ENCODE measurements at regions not wholly inside any gene's neighbourhood (a gene's known extent, or its start where the extent isn't known, plus 50 kb on each side); places are given as distances from the start of the nearest gene placed in this dataset.
"Not testable (repeated sequence)": the region's sequence is repeated elsewhere in the genome, so short reads cannot be mapped to it uniquely, and the experiment has no call there.

DNA sequence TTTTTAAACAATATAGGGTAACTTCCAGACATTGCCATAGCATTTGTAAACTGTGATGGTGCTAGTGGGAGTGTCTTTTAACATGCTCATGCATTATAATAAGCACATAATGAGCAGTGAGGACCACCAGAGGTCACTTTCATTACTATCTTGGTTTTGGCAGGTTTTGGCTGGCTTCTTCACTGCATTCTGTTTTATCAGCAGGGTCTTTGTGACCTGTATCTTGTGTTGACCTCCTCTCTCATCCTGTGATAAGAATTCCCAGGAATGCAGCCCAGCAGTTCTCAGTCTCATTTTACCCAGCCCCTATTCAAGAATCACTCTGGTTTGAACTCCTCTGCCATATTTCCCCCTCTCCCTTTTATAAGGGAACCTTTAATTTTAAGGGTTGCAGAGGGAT, 91.3 kb downstream of the ZNF467 start:
- DNase-seq: no peak

DNA sequence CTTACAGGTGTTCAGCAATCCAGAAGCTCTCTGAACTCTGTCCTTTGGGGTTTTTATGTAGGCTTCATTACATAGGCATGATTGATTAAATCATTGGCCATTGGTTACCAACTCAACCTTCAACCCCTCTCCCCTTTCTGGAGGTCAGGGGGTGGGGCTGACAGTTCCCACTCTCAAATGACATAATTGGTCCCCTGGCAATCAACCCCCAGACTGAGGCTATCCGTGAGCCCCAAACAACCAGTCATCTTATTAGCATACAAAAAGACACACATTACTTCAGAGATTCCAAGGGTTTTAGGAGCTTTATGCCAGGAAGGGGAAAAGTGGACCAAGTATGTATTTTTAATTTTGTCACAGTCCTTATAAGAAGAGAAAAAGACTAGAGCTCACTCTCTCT, 92.1 kb downstream of the ZNF467 start:
- DNase-seq: no peak

- DNase-seq: no peak
These were observed 92.9 kb downstream of the ZNF467 start for GRCh38 chr7:149680331-149681025.

DNA sequence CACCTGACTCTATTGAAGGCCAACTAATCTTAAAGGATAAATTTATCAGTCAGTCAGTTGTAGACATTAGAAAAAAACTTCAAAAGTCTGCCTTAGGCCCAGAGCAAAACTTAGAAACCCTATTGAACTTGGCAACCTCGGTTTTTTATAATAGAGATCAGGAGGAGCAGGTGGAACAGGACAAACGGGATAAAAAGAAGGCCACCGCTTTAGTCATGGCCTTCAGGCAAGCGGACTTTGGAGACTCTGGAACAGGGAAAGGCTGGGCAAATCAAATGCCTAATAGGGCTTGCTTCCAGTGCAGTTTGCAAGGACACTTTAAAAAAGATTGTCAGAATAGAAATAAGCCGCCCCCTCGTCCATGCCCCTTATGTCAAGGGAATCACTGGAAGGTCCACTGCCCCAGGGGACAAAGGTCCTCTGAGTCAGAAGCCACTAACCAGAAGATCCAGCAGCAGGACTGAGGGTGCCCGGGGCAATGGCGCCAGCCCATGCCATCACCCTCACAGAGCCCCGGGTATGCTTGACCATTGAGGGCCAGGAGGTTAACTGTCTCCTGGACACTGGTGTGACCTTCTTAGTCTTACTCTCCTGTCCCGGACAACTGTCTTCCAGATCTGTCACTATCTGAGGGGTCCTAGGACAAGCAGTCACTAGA, 98.5 kb downstream of the ZNF467 start:
- not testable (repeated sequence) for DNase-seq

GRCh38 chr7:149673006-149673405, 100.4 kb downstream of the ZNF467 start:
- DNase-seq: no peak

- DNase-seq: no peak
These were observed 103.1 kb downstream of the ZNF467 start for GRCh38 chr7:149670288-149670687.

GRCh38 chr7:149669121-149669818, 104.1 kb downstream of the ZNF467 start:
- DNase-seq: peak in 3 of 4 experiments; percentile 22 to 46 (median 44)

DNA sequence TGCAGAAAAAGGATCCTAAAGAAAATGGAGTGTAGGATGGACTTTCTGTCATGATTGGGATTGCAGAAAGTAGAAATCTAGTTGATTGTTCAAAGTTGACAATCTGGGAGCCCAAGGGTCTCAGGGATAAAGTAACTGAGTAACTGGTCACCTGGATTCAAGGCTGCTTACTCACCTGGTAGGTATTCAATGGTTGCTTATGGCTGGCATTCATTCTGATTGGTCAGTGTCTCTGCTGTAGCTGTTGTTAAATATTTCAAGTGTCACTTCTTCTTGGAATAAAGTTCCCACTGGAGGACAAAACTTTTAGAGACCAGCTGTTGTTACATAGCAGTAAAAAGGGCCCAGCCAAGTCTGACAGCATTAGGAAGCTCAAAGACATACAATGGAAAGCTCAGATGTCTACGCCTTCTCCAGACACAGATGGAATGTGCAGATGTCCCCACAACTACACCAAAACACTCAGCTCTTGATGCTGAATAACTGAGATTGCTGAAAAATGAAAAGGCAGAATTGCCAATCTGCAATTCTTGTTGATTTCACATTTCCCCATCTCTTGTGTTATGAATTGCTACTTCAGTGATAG, 106.9 kb downstream of the ZNF467 start:
- no peak for DNase-seq

GRCh38 chr7:149665618-149666017, 107.8 kb downstream of the ZNF467 start:
- DNase-seq: not testable (repeated sequence)

DNA sequence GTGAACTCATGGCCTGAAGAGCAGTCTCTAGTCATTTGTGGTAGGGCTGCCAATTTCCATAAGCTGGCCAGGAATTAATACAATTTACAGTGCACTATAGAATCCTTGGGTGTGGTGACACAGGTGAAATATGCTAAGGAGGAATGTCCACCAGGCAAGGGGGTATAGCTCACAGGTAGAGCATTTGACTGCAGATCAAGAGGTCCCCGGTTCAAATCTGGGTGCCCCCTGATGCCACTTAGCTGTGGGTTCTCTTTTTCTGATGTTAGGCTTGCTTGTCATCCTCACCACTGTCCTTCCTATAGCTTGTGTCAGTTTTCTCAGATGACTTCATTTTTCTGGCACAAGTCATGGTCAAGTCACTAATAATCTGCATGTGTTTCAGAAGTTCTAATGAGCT, 108.7 kb downstream of the ZNF467 start:
- DNase-seq: no peak

DNA sequence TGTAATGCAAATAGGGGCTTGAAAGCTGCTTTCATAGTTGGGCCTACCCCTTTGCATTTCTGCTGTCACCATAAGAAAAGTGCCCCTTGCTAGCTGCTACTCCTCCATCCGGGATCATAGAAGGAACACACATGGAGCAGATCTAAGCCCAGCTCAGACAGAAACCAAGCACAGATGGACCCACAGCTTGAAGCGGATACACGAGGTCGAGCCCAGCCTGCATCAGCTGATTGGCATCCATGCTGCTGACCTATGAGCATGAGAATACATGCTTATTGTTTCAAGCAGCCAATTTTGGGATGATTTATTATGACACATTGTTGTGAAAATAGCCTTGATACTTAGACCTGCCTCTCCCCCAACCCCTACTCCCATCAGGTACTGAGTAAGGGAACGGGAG, 109.2 kb downstream of the ZNF467 start:
- no peak for DNase-seq

- DNase-seq: peak; percentile 77 to 87 (median 82)
These were observed 110.7 kb downstream of the ZNF467 start for GRCh38 chr7:149662591-149663095.

- no peak for DNase-seq
These were observed 117.6 kb downstream of the ZNF467 start for GRCh38 chr7:149655784-149656183.

DNA sequence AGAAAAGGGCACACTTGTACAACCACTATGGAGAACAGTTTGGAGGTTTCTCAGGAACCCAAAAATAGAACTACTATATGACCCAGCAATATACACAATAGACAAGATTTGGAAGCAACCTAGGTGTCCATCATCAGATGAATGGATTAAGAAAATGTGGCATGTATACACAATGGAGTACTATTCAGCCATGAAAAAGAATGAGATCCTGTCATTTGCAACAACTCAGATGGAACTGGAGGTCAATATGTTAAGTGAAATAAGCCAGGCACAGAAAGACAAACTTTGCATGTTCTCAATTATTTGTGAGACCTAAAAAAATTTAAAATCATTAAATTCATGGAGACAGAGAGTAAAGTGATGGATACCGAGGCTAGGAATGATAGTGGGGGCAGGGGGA, 118.8 kb downstream of the ZNF467 start:
- no peak for DNase-seq

DNA sequence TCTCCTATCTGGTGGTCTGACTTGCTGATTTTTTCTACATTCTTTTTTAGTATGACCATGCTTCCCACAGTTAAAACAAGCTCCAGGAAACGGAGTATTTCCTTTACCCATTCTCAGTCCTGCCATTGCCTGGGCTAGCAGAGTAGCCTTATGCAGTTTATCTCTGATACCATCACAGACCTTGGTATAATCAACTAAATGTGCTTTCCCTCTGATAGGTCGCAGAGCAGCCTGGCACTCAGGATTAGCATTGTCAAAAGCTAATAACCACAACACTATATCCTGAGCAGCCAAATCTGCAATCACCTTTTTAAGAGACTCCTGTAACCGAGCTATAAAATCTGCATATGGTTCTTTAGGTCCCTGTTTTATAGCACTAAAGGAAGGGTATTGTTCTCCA, 123.2 kb downstream of the ZNF467 start:
- DNase-seq: not testable (repeated sequence)

DNA sequence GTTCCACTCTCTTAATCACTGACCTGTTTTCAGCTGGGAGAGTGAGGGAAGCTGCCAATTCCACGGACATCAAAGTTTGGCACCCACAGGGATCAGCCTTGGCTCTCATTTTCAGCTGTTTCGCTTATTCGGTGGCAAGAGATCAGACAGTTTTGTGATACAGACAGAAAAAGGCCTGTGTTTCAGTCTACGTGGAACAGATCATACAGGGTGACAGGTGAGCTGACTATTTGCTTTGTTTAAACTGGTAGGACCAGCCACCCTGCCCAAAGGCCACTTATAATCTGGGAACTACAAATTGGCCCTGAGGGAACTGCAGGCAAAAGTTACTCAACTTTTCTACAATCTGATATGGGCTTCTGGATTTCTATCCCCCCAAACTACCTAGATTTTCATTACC, 128.6 kb downstream of the ZNF467 start:
- no peak for DNase-seq

GRCh38 chr7:149642589-149642988, 130.8 kb downstream of the ZNF467 start:
- no peak for DNase-seq

GRCh38 chr7:149638566-149639320, 134.6 kb downstream of the ZNF467 start:
- DNase-seq: no peak

- no peak for DNase-seq
These were observed 135.3 kb downstream of the ZNF467 start for GRCh38 chr7:149637911-149638565.

- no peak for DNase-seq
These were observed 137.6 kb downstream of the ZNF467 start for GRCh38 chr7:149635561-149636329.

Measured in suppressor macrophage (primary cell).